ENCODE measurements at regions not wholly inside any gene's neighbourhood (a gene's known extent, or its start where the extent isn't known, plus 50 kb on each side); places are given as distances from the start of the nearest gene placed in this dataset.

DNA sequence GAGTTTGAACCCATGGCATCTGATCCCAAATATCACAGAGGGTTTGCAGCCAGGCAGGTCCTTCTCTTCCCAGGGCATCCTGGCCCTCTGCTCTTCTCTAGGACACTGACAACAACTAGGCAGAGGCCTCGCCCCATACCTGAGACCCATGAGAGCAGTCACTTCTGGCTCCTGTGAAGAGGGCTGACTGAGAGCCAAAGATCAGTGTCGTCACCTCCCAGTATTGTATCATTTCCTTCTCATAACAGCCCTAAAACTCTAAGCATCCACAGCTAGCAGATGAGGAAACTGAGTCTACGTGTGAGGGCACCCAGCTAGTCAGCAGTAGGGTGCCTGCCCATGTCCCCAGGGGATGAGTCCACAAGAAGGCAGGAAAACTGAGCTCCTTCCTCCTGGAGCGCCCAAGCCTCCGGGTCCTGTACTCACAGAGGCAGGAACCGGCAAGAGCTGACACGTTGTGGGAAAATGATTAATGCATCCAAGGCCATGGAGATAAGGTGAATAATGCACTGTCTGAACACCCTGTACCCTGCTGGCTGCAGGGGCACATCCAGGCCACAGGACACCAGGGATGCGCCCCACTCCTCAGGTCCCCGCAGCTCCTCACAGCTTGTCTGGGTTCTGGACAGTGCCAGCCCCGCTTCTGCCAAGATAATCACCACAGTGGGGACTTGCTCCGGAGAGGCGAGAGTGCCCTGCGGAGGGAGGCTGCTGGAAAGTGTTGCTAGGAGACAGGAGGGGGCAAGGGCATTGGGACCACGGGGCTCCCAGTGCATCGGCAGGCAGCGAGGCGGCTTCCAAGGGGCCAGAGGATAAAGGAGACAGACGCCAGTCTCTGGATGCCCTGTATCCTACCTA is 340.0 kb downstream of the NPHP4 start:
- no peak for DNase-seq

DNA sequence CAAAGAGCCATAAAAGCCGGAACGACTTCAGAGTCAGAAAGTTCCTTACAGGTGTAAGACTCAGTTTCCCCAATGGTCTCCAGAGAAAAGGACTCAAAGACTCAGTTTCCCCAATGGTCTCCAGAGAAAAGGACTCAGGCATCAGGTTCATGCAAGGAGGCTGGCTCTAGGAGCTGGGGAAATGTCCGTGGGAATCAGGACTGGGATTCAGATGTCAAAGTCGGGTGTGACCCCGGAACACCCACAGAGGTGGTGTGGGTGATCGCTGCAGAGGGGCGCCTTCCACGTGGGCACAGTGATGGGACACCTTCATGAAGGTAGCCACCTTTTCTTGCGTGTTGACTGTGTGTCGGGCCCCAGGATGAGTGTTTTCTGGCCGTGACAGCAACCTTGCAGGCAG is 340.8 kb downstream of the NPHP4 start:
- no peak for DNase-seq

DNA sequence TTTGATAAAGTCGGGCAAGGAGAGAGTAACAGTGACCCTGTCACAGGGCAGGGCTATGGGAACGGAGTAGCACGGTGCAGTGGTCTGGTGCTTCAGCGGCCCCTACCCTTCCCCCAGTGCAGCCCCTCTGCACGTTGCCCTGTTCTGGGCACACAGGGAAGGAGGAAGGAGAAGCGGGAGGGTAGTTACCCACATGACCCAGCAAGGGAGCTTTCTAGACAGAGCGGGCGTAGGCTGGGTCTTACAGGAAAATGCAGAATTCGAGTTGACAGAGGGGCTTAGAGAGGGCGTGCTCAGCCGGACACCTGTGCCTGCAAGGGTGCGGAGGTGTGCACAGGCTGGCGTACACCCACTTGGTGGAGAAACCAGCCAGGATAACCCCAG is 341.2 kb downstream of the NPHP4 start:
- no peak for DNase-seq

DNA sequence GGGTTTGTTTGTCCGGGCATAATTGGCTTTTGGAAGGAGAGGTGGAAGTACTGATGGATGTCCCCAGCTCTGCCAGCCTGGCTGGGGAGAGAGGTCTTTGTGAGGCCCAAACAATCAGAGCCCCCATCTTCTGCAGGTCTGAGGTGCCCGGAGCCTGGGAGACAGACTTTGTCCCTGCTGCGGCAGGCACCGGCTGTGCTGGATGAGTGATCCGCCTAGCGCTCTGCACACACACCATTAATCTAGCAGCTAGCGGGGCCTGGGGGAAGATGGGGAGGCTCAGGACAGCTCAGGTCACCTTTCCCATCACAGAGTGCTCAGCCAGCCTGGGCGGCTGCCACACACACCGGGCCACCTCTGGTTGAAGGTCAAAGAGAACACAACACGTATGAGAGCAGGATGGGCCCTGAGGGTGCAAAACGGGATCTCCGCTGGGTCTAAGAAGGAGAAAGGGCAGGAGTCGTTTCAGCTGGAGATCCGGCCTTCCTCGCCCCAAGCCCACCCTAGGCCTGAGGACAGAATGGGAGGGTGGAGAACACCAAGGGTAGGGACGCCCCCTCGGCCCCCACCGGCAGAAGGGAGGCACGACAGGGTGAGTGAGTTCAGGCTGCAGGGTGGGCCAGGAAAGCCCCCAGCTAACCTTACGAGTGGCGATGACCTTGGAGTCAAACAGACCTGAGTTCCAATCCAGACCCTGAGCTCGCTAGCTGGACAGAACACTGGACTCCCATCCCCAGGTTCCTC is 341.8 kb downstream of the NPHP4 start:
- no peak for DNase-seq

DNA sequence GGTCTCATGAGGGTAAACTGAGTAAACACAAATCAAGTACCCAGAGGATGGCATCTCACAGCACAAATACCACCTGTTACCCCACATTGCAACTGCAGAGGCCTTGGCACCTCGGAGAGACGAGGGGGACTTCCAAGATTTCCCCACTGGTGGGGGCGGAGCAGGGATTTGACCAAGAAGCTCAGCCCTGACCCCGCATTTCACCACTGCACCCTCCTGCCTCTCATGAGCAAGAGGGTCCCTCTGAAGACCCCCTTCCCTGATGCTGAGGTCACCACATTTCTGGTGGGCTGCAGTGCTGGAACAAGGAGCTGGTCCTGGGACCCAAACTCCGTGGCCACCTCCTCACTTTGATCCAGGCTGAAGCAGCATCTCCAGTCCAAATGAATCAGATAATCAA is 342.4 kb downstream of the NPHP4 start:
- no peak for DNase-seq

DNA sequence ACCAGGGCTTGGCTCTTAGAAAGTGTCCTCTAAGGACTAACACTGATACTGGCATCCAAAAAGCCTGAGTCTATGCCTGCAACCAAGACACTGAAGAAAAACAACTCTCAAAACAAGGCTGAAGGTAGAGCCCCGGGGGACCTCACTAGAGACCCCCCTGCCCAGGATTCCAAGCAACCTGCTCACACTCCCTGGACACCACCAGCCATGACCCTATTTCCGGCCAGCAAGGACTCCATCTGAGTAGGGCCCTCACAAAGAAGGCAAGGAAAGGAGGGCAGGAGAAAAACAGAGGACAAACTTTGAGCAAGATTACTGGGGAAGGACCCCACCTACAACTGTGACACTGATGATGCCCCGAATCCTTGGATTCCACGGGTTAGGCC is 343.1 kb downstream of the NPHP4 start:
- DNase-seq = no peak

DNA sequence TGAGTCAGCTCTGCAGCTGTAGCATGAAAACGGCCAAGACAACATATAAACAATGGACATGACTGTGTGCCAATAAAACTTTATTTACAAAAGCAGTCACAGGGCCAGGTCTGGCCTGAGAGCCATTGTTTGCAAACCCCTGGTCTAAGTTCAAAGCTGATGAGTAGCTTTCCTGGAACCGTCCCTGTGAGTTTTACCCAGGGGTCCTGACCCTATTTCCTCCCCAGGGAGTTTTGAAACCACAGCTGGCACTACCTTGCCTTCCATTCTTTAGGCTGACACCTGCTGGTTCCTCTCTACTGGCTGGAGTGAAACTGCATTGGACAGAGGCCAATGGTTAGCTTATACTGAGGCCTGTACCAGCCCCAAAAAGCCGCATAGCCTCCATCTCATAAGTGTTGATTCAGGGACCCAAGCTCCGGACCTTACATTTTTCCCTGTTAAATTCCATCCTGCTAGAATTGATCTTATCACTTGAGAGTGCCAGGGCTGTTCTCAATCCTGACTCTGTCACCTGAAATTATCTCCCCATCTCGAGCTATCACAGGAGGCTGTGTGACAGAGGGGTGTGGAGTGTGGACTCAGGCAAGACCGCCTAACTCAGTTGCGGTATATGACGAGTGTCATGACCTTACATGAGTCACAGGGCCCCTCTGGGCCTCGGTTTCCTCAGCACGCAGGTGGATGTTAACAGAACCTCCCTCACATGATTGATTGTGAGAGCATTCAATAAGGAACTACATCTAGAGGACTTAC is 343.6 kb downstream of the NPHP4 start:
- DNase-seq = no peak

DNA sequence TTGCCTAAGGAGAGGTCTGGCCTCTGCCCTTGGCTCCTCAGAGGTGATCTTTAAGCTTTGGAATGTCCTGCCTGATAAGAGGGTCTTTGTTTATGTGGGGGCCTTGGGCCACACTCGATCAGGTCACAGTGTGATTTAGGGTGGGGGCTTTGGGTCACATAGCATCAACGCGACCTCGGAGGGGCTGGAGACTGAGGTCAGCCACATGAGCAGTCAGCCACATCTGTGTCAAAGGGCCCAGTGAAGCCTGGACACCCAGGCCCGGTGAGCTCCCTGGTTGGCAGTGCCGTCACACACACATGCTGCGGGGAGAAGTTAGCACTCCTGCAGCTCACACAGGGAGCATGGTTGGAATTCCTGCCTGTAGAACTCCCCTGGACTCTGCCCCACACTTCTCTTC is 345.0 kb downstream of the NPHP4 start:
- no peak for DNase-seq

DNA sequence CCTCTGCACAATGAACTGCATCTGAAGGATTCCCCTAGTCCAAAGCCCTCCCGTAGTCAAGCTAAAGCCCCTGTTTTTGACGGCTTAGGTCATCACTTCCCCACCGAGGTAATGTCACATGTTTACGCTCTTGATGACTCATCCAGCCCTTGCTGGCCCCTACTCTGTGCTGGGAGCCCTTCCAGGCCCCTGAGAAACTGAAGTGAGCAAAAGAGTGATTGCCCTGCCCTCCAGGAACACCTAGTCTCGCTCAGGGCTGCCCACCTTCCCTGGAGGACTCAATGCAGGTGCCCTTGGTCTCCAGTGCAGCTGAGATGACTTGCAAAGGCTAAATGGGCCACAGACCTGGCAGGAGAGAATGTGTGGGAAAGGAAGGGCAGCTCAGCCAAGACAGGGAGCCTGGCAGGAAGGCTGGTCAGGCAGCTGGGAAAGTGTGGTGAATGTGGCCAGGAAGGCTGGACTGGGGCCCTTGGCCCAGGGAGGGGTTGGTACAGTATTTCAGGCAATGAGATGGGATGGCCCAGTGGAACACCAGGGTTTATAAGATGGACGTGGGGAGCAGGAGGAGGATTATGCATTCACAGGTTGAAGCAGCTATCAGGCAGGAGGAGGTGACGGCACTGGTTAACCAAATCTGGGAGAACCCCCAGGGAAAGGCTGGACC is 345.6 kb downstream of the NPHP4 start:
- no peak for DNase-seq

DNA sequence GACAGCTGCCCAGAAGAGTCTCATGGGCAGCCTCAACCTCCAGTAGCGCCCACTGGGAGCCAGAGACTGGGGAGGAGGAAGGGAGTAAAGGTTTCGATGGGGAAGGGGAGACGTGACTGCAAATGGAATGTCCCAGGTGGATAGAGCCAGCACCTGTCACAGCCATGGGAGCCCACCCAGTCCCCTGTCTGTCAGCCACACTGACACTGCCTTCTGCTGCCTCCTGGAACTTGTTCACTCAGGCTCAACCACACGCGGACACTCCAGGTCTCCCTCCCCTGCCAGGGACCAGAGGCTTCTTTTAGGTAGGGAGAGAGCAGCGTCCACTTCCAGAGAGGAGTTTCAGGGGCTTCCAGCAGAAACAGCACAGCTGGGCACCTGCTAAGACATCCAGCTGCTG is 346.3 kb downstream of the NPHP4 start:
- no peak for DNase-seq

DNA sequence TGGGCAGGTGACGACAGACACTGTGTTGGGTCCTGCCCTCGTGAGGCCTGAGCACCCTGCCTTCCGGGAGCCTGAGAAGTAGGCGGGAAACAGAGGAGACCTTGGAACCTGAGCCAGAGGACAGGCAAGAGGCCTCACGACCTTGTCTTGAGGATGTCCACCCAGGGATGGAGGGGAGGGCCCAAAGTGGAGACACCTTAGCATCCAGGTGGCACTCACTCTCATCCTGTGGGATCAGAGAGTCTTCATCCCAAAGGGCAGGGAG is 347.2 kb downstream of the NPHP4 start:
- no peak for DNase-seq

DNA sequence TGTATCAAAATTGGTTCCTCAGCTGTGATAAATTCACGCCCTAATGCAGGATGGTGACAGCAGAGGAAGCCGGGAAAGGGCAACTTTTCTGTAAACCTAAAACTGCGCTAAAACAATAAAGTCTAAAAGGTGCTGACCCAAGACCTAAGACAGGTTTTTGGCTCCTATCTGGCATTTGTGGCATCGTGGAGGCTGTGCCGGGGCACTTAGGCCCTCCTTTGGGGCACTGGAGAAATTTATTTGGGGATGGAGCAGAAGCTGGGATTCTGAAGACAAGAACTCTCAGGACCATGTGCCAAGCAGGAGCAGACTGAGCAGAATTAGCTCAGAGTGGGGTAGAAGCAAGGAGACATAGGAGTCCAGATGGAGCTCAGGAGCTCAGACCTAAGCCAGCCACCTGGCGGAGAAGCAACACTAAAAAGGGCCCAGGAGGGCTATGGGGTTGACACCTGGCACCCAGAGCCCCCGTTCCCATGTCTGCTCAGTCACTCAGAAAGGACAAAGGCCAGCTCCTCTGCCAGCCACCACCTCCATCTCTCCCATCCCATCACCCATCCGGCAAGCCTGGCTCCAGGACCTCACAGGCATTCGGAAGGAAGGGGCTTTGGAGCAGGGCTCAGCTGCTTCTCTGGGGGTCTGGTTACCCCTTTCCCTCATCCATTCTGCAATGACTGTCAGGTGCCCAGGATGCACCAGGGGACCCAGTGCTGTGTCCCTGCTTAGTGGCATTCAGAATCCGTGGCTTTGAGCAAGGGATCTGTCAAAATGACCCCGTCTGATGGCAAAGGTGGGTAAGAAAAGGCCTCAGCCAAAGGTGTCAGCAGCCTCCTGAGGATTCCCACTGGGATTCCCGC is 347.7 kb downstream of the NPHP4 start:
- no peak for DNase-seq

DNA sequence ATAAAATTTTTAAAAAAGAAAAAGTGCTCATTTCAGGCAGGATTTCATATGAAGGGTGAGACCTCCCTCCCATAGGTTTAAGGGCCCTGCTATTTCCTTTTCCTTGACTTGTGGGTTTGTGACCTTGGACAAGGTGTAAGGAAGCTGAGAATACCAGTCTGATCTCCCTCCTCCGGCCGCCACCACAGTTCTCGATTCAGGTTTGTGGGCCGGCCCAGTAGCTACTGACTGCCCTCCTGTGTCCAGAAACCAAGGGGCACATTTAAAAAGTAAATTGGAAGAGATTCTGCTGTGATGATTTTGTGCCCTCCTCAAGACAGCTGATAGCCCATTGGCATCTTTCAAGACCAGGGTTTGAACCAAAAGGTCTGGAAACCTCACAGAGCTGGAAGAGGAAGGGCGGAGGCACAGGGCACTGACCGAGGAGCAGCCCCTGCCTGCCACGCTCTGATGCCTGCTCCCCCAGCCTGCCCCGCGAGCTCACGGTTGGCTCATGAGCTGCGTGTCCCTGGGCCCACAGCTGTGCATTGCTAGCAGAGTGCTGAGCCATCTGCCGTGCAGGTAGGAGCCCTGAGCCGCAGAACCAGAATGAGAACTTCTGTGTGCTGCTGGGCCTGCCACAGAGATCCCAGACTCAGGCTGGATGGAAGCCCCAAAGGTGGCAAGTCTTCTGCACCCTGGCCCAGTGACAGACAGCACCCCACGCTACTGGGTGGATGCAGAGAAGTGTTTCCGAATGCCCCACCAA is 348.7 kb downstream of the NPHP4 start:
- no peak for DNase-seq

DNA sequence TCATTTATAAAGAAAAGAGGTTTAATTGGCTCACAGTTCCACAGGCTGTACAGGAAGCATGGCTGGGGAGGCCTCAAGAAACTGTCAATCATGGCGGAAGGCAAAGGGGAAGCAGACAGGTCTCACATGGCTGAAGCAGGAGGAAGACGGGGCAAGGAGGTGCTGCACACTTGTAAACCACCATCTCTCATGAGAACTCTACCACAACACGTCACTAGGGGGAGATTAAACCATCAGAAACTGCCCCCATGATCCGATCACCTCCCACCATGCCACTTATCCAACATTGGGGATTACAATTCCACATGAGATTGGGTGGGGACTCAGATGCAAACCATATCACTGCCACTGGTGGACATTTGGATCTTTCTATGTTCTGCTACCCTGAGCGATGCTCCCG is 351.4 kb downstream of the NPHP4 start:
- no peak for DNase-seq

DNA sequence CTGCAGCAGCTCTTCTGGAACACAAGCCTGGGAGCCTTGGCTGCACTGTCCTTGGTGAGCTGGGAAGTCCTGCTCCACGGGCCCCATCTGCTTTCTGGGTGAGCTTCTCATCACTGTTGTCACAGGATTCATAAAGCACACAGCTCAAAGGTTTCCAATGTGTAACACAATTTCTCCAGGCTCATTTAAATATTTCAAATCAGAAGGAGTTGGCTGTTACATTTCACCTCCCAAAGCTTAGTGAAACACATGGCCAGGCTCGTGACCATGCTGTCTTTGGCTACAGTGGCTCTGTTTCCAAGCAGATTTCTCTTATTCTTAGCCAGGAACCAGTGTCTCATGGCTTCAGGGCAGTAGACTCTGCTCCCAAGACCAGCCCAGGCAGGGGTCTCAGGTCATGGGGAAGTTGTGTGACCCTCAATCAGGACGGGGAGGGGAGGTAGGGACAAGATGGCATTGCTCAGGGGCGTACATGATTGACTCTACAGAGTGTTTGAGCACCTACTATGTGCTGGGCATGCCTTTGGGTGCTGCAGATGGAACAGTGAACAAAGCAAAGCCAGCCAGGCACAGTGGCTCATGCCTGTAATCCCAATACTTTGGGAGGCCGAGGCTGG is 353.0 kb downstream of the NPHP4 start:
- no peak for DNase-seq

DNA sequence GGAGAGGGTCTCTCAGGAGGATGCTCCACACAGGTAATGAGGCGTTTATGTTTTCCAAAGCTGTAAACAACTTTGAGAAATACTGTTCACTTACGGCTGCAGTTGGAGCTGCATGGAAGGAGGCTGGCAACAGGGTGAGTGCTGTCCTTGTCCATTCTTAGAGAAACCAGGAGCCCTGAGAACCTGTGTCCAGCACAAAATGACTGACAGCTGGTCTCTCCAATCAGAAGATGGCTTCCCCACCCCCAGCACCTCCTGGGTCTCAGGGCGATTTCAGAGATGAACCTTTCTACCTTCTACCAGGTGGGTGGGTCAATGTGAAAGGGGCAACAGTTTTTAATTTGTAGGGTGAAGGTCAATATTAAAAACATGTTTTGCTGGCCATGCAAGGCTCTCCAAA is 353.6 kb downstream of the NPHP4 start:
- no peak for DNase-seq

DNA sequence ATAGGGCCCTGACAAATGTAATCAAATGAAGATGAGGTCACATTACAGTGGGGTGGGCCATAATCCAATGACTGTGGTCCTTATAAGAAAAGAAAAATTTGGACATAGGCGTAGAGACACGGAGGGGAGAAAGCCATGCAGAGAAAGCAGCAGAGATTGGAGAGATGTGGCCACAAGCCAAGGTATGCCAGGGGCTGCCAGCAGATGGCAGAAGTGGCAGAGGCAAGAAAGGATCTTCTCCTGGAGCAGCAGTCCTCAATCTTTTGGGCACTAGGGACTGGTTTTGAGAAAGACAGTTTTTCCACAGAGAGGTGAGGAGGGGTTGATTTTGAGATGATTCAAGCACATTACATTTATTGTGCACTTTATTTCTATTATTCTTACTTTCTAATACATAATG is 355.1 kb downstream of the NPHP4 start:
- DNase-seq = no peak

DNA sequence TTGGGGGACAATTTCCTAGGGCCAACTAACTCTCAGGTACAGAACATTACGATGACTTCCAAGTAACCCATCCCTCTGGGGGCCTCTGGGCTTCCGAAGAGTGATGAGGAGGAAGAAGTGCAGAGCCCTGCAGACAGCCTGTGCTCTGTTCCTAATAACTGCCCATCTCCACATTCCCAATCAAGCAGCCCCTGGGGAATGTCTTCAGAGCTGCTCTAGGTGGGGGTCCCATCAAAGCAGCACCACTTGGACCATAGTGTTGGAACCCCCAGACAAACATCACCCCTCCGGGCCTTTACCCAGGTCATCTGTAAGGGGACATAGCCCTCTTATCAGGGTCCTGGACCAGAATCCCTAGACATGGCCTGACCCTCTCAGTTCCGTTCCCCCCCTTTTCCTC is 357.3 kb downstream of the NPHP4 start:
- no peak for DNase-seq

DNA sequence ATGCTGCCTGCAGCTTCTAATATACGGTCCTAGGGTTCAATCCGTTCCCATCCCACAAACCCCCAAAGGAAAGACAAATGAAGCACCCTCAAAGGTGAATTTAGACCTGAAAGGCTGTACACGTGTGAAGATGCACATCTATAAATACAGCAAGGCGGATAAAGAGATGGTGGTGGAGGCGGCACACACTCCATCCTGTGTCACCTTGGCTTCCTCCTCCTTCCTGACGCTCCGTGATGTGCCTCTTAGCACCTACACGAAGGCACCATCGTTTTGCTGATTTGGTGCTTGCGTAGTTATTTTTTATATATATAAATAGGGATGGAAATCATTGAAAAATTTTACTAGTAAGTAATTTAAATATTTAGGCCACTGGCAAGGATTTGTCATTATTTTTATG is 359.4 kb downstream of the NPHP4 start:
- DNase-seq = no peak

DNA sequence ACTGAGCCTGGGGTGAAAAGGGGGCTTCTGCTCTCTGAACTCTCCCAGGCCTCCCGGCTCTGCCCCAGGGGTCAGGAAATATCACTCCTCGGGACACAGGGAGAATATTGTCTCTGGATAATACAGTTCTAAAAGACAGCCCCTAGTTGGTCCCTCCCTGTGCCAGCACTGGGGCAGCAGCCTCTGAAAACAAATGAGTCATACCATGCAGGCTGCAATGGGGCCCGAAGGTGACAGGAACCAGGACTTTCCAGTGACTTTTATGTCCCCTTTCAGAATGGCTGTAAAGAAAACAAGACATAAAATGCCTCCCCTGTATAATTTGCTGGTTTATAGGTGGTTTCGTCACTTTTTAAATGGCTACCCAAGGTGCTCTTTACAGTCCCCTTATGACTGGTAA is 360.0 kb downstream of the NPHP4 start:
- no peak for DNase-seq

DNA sequence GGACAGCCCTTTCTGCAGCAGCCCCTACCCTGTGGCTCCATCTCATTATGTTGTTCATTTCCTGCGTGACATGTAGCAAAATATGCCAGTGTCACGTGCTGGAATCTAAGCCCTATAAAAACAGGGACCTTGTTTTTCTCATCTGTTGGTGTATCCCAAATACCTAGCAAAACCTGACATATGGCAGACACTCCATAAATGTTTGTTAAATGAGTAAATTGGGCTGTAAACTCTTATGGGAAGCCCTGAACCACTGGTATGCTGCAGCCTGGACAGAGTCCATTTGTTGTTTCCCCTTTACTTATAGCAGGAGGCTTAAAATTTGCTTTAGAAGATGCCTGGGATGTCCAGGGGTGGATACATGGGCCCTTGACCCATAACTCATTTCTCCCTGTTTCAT is 363.8 kb downstream of the NPHP4 start:
- no peak for DNase-seq

Data from CD4-positive, alpha-beta T cell treated with Interleukin-15 for 1 hour (primary cell).